Endodermal cell (in vitro differentiated cells): ENCODE measurements at regions not wholly inside any gene's neighbourhood (a gene's known extent, or its start where the extent isn't known, plus 50 kb on each side); places are given as distances from the start of the nearest gene placed in this dataset.

Source experiments
- DNase-seq: peaks from one replicate; pipeline ENCODE4 v3.0.0-alpha.2; 2017
- H3K27ac ChIP-seq: 2 replicates; pipeline ENCODE4 v1.5.1; 2013; ENCODE audit warnings: mild to moderate bottlenecking, low read depth, low read length, moderate library complexity
- H3K27me3 ChIP-seq: 2 replicates; pipeline ENCODE4 v1.6.1; 2013; ENCODE audit warnings: mild to moderate bottlenecking, low read length, moderate library complexity; ENCODE audit not compliant: insufficient read depth, control insufficient read depth, poor library complexity, severe bottlenecking
- H3K36me3 ChIP-seq: 2 replicates; pipeline ENCODE4 v1.7.0; 2013; ENCODE audit warnings: mild to moderate bottlenecking, low read length, moderate library complexity; ENCODE audit not compliant: control insufficient read depth, insufficient read depth
- H3K4me1 ChIP-seq: one replicate; pipeline ENCODE4 v1.7.0; 2013; ENCODE audit warnings: low read length; ENCODE audit not compliant: control insufficient read depth, insufficient read depth
- H3K4me3 ChIP-seq: 2 replicates; pipeline ENCODE4 v1.5.1; 2013; ENCODE audit warnings: mild to moderate bottlenecking, low read length, moderate library complexity
- H3K9ac ChIP-seq: 2 replicates; pipeline ENCODE4 v1.6.1; 2013; ENCODE audit warnings: mild to moderate bottlenecking, low read length, moderate library complexity; ENCODE audit not compliant: poor library complexity, severe bottlenecking; ENCODE audit errors: extremely low read depth
- H3K9me3 ChIP-seq: 2 replicates; pipeline ENCODE4 v1.6.1; 2013; ENCODE audit warnings: mild to moderate bottlenecking, low read length, moderate library complexity; ENCODE audit not compliant: control insufficient read depth
- H3K27ac Mint-ChIP-seq: 2 replicates; pipeline ENCODE4 v1.8.0; 2020; ENCODE audit warnings: mixed read lengths
- H3K27me3 Mint-ChIP-seq: 2 replicates; pipeline ENCODE4 v1.8.0; 2021; ENCODE audit warnings: mild to moderate bottlenecking, mixed read lengths; ENCODE audit not compliant: insufficient read depth
- H3K36me3 Mint-ChIP-seq: 2 replicates; pipeline ENCODE4 v1.8.0; 2020; ENCODE audit warnings: low read depth, mixed read lengths
- H3K4me1 Mint-ChIP-seq: 2 replicates; pipeline ENCODE4 v1.8.0; 2020; ENCODE audit warnings: mixed read lengths
- H3K4me3 Mint-ChIP-seq: 2 replicates; pipeline ENCODE4 v1.8.0; 2020; ENCODE audit warnings: mild to moderate bottlenecking, moderate library complexity, mixed read lengths
- H3K9me3 Mint-ChIP-seq: 2 replicates; pipeline ENCODE4 v1.8.0; 2020; ENCODE audit warnings: mild to moderate bottlenecking, mixed read lengths
- WGBS, 2 experiments: methylation state at CpG; one replicate each; pipeline versions ENCODE4 v1.1.5 to v1.1.7; 2013; ENCODE audit warnings: missing lambda C conversion rate in 2 of 2, mixed read lengths in 1 of 2; ENCODE audit not compliant: insufficient coverage in 1 of 2, insufficient read length in 1 of 2; 5-methylcytosine and 5-hydroxymethylcytosine counted together
- TF ChIP-seq, protein P1 (sequence below): fragments of 200-600 bp; sonication (generic); conservative IDR thresholded peaks from 2 replicates; pipeline ENCODE4 v1.5.0; 2021; ENCODE audit warnings: antibody characterized with exemption, mild to moderate bottlenecking

DNA sequence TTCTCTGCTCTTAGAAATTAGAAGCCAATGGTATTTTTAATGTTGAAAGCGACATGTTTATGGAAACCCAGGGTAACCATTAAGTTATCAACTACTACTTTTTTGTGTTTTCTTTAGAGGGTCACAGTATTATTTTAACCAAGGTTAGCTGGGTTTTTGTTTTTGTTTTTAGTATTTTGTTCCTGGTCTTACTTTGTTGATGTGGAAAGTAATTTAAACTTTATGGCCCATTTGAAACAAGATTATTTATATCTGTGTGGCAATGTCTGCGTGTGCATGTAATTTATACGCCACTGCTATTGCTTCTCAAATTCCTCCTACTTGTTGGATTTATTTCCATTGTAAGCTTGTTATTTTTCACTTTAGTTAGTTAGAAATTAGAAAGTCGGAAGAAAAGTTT, 722.1 kb upstream of the NR2F2 start:
- no peak overlapping the region for H3K4me3 Mint-ChIP-seq
- H3K4me1 ChIP-seq: no peaks in the 10 kb centered on the region
- no peak for DNase-seq

DNA sequence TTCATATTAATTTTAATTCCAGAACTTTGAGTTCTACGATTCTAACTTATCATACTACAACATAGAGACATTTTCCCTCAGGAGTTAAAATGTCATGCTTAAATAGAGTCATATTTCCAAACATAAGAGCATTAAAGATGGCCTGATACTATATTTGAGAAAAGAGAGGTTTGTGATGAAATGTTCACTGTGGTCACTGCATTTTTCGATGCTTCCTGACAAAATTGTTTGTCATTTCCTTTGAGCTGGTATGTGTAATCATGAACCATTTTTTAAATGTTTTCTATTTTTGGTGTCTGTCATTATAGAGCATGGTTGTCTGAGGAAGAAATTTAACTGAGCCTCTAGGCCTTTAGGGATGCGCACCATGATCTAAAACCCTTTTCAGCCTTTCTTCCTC, 721.4 kb upstream of the NR2F2 start:
- H3K9ac ChIP-seq: no peak overlapping the region
- H3K36me3 ChIP-seq: no peaks in the 10 kb centered on the region
- 89 to 100% methylated on average over 1 to 2 of the region's 3 CpGs for WGBS, 2 experiments
- DNase-seq: no peak
- no peak overlapping the region for H3K4me3 ChIP-seq
- Mint-ChIP-seq H3K27ac (no peak overlapping the region), H3K9me3 (no peaks in the 10 kb centered on the region), H3K27me3 (no peaks in the 10 kb centered on the region), H3K4me1 (peaks cover under 1% of the 10 kb centered on the region), H3K4me3 (no peak overlapping the region), H3K36me3 (no peaks in the 10 kb centered on the region)
- TF ChIP-seq, protein P1, sequence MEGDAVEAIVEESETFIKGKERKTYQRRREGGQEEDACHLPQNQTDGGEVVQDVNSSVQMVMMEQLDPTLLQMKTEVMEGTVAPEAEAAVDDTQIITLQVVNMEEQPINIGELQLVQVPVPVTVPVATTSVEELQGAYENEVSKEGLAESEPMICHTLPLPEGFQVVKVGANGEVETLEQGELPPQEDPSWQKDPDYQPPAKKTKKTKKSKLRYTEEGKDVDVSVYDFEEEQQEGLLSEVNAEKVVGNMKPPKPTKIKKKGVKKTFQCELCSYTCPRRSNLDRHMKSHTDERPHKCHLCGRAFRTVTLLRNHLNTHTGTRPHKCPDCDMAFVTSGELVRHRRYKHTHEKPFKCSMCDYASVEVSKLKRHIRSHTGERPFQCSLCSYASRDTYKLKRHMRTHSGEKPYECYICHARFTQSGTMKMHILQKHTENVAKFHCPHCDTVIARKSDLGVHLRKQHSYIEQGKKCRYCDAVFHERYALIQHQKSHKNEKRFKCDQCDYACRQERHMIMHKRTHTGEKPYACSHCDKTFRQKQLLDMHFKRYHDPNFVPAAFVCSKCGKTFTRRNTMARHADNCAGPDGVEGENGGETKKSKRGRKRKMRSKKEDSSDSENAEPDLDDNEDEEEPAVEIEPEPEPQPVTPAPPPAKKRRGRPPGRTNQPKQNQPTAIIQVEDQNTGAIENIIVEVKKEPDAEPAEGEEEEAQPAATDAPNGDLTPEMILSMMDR: no peak
- H3K9me3 ChIP-seq: no peaks in the 10 kb centered on the region
- no peaks in the 10 kb centered on the region for H3K27me3 ChIP-seq
- H3K4me1 ChIP-seq: no peaks in the 10 kb centered on the region
- no peak overlapping the region for H3K27ac ChIP-seq

More for the DNA sequence above, 722.1 kb upstream of the NR2F2 start:
- Histone ChIP-seq H3K4me3 (no peak overlapping the region), H3K36me3 (no peaks in the 10 kb centered on the region), H3K27me3 (no peaks in the 10 kb centered on the region), H3K9me3 (no peaks in the 10 kb centered on the region), H3K9ac (no peak overlapping the region), H3K27ac (no peak overlapping the region)
- Mint-ChIP-seq H3K27ac (no peak overlapping the region), H3K36me3 (no peaks in the 10 kb centered on the region), H3K27me3 (no peaks in the 10 kb centered on the region), H3K9me3 (no peaks in the 10 kb centered on the region), H3K4me1 (peaks cover 4% of the 10 kb centered on the region)
- WGBS, 2 experiments: 94 to 100% methylated on average over 2 to 4 of the region's 4 CpGs
- TF ChIP-seq, protein P1: no peak

DNA sequence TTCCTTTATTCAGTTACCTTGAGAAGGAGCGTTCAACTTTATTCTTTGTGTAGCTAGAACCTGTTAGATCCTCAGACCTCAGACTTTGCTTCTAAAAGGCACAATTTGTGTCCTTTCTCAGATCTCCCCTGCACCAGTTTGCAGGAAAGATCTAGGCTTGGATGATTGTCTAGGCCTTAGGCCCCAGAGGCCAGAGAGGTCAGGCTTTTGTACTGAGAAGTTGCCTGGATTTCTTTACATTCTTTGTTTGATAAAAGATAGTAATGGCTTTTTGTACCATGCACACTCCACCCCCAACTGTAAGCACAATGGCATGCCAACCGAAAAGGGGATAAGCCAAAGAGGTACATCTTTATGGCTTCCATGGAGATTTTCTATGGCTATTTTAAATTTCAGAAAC, 719.6 kb upstream of the NR2F2 start:
- no peaks in the 10 kb centered on the region for H3K9me3 ChIP-seq
- no peaks in the 10 kb centered on the region for H3K36me3 ChIP-seq
- H3K4me1 Mint-ChIP-seq: no peaks in the 10 kb centered on the region
- no peaks in the 10 kb centered on the region for H3K36me3 Mint-ChIP-seq
- H3K27me3 ChIP-seq: no peaks in the 10 kb centered on the region
- H3K4me3 Mint-ChIP-seq: no peak overlapping the region
- no peaks in the 10 kb centered on the region for H3K4me1 ChIP-seq
- DNase-seq: no peak
- 83 to 87% methylated on average over 1 to 2 of the region's 2 CpGs for WGBS, 2 experiments
- H3K27me3 Mint-ChIP-seq: no peaks in the 10 kb centered on the region
- H3K9ac ChIP-seq: no peak overlapping the region
- H3K27ac Mint-ChIP-seq: no peak overlapping the region
- TF ChIP-seq, protein P1: no peak
- no peaks in the 10 kb centered on the region for H3K9me3 Mint-ChIP-seq
- peak overlapping the region; percentile 34 for H3K27ac ChIP-seq
- no peak overlapping the region for H3K4me3 ChIP-seq
